GM10266 (cell line): ENCODE measurements at regions not wholly inside any gene's neighbourhood (a gene's known extent, or its start where the extent isn't known, plus 50 kb on each side); places are given as distances from the start of the nearest gene placed in this dataset.
"Not testable (repeated sequence)": the region's sequence is repeated elsewhere in the genome, so short reads cannot be mapped to it uniquely, and the experiment has no call there.

Source experiments
- DNase-seq: peaks from one replicate; pipeline ENCODE4 v3.0.0; 2012; ENCODE audit errors: extremely low spot score
- CTCF ChIP-seq: IDR thresholded peaks from 2 replicates; pipeline ENCODE4 v1.5.1; 2012; ENCODE audit warnings: mild to moderate bottlenecking, low read depth; ENCODE audit not compliant: control insufficient read depth, insufficient read depth; ENCODE audit errors: missing control alignments

- no peak for TF ChIP-seq CTCF
- DNase-seq: no peak
These were observed 367.7 kb upstream of the DPYD start for GRCh38 chr1:98288494-98288893.

- no peak for DNase-seq
- no peak for TF ChIP-seq CTCF
These were observed 366.8 kb upstream of the DPYD start for GRCh38 chr1:98287626-98288025.

- no peak for TF ChIP-seq CTCF
- DNase-seq: no peak
These were observed 365.8 kb upstream of the DPYD start for GRCh38 chr1:98286656-98287055.

GRCh38 chr1:98285286-98285685 lies 364.5 kb upstream of the DPYD start:
- DNase-seq: not testable (repeated sequence)

- no peak for DNase-seq
- no peak for TF ChIP-seq CTCF
These were observed 359.2 kb upstream of the DPYD start for GRCh38 chr1:98280049-98280448.

GRCh38 chr1:98278055-98278454 lies 357.2 kb upstream of the DPYD start:
- TF ChIP-seq CTCF: no peak
- DNase-seq: no peak

GRCh38 chr1:98277118-98277517 lies 356.3 kb upstream of the DPYD start:
- no peak for TF ChIP-seq CTCF
- no peak for DNase-seq

- TF ChIP-seq CTCF: no peak
- DNase-seq: no peak
These were observed 355.7 kb upstream of the DPYD start for GRCh38 chr1:98276514-98276913.
